Stomach (tissue), 8 donors: ENCODE measurements at regions not wholly inside any gene's neighbourhood (a gene's known extent, or its start where the extent isn't known, plus 50 kb on each side); places are given as distances from the start of the nearest gene placed in this dataset.

Experiments used
- DNase-seq, 2 donors: peaks; one replicate each; pipeline versions ENCODE4 v3.0.0 to v3.0.0-alpha.2; 2013 to 2019
- H3K27ac ChIP-seq, 5 donors: fragments of 200-600 bp in 4 of 5; sonication (generic) in 4 of 5; one replicate each; pipeline ENCODE4 v1.5.1; 2013 to 2019; ENCODE audit warnings: mild to moderate bottlenecking in 1 of 5, moderate library complexity in 1 of 5
- H3K27me3 ChIP-seq, 3 donors: fragments of 200-600 bp; sonication (generic); one replicate each; pipeline ENCODE4 v1.5.1; 2017 to 2019; ENCODE audit warnings: mixed run types in 1 of 3
- H3K36me3 ChIP-seq, 4 donors: fragments of 200-600 bp; sonication (generic); 1 replicate in 3 of 4; 2 replicates in 1 of 4; pipeline ENCODE4 v1.5.1; 2016 to 2019
- H3K4me1 ChIP-seq, 4 donors: fragments of 200-600 bp; sonication (generic); one replicate each; pipeline ENCODE4 v1.5.1; 2016 to 2019
- H3K4me3 ChIP-seq, 4 donors: fragments of 200-600 bp; sonication (generic) in 3 of 4; one replicate each; pipeline ENCODE4 v1.5.1; 2016 to 2019; ENCODE audit warnings: mild to moderate bottlenecking in 1 of 4
- H3K9me3 ChIP-seq, 4 donors: fragments of 200-600 bp; sonication (generic); one replicate each; pipeline ENCODE4 v1.5.1; 2016 to 2019
- EP300 ChIP-seq: sonication (generic); formaldehyde crosslinking; IDR thresholded peaks from one replicate; pipeline ENCODE4 v1.6.1; 2017; ENCODE audit warnings: antibody characterized with exemption
- POLR2A ChIP-seq, 4 donors: fragments of 450-650 bp; IDR thresholded peaks; one replicate each; pipeline ENCODE4 v1.6.1; 2016; ENCODE audit warnings: antibody characterized with exemption in 4 of 4, control low read depth in 2 of 4, mild to moderate bottlenecking in 1 of 4, moderate library complexity in 1 of 4
- POLR2AphosphoS5 ChIP-seq, 3 donors: sonication (generic); formaldehyde crosslinking; IDR thresholded peaks; one replicate each; pipeline ENCODE4 v1.6.1; 2016; ENCODE audit warnings: antibody characterized with exemption in 3 of 3
- WGBS, 5 donors: extraction: QIAGEN DNeasy Blood & Tissue Kit in 3 of 5; methylation state at CpG; one replicate each; pipeline versions ENCODE4 v1.1.5 to v1.1.7; 2013 to 2018; 5-methylcytosine and 5-hydroxymethylcytosine counted together
- intact Hi-C: fragments of 100-400 bp; cut with DNase I; formaldehyde crosslinking; loops from one replicate; pipeline ENCODE4 v1.15.1; 2023; ENCODE audit warnings: low total_unique reads
- TF ChIP-seq, protein P1 (sequence below), 7 experiments: fragments of 450-650 bp in 4 of 7; fragments of 200-600 bp in 3 of 7; sonication (generic) in 3 of 7; IDR thresholded peaks; one replicate each; pipeline ENCODE4 v1.5.1; 2016 to 2019; ENCODE audit warnings: antibody characterized with exemption in 7 of 7, control low read depth in 2 of 7, mild to moderate bottlenecking in 1 of 7
- donor health status: healthy with polysubstance abuse.
- donor health status: Bipolar disorder and iron deficiency.
- donor health status: healthy.

GRCh38 chr7:25675789-25676474, 447.6 kb upstream of the NPVF start:
- peaks cover 0 to 18% (median 2%) of the 10 kb centered on the region in 4 donors for H3K4me1 ChIP-seq
- peak in 1 of 2 donors; percentile 8 for DNase-seq
- no peaks in the 10 kb centered on the region for H3K27me3 ChIP-seq
- H3K4me3 ChIP-seq: no peak overlapping the region
- intact Hi-C loops: no loop called here
- 55 to 80% (median 73%) methylated on average over 4 of the region's 4 CpGs for WGBS, 5 donors
- no peaks in the 10 kb centered on the region for H3K9me3 ChIP-seq
- H3K36me3 ChIP-seq: no peaks in the 10 kb centered on the region
- TF ChIP-seq EP300 (no peak), POLR2AphosphoS5 (IDR thresholded peaks at IDR 0.05) (no peak), POLR2A (IDR thresholded peaks at IDR 0.05) (no peak)
- TF ChIP-seq, protein P1, sequence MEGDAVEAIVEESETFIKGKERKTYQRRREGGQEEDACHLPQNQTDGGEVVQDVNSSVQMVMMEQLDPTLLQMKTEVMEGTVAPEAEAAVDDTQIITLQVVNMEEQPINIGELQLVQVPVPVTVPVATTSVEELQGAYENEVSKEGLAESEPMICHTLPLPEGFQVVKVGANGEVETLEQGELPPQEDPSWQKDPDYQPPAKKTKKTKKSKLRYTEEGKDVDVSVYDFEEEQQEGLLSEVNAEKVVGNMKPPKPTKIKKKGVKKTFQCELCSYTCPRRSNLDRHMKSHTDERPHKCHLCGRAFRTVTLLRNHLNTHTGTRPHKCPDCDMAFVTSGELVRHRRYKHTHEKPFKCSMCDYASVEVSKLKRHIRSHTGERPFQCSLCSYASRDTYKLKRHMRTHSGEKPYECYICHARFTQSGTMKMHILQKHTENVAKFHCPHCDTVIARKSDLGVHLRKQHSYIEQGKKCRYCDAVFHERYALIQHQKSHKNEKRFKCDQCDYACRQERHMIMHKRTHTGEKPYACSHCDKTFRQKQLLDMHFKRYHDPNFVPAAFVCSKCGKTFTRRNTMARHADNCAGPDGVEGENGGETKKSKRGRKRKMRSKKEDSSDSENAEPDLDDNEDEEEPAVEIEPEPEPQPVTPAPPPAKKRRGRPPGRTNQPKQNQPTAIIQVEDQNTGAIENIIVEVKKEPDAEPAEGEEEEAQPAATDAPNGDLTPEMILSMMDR (IDR thresholded peaks at IDR 0.05): no peak
- H3K27ac ChIP-seq: no peak overlapping the region

DNA sequence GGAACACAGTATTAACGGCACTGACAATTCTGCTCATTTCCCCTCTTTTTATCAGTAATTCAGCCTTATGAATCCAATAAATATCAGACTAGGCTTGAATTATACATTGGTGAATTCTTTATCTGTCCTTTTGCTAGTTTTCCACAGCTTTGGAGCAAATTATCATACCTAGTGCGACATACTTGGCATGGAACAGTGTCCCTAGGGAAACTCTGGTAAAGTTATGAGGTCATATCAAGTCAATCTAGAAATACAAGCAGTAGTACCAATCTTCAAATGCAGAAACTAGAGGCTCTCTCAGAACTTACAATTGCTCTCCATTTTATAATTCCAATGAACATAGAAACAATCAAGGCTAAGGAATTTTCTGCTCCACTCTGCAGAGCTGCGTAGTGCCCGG, 449.3 kb upstream of the NPVF start:
- Histone ChIP-seq H3K4me1 (peaks cover 0 to 3% (median 0%) of the 10 kb centered on the region in 4 donors), H3K9me3 (no peaks in the 10 kb centered on the region), H3K4me3 (no peak overlapping the region), H3K27me3 (no peaks in the 10 kb centered on the region), H3K36me3 (no peaks in the 10 kb centered on the region), H3K27ac (no peak overlapping the region)
- TF ChIP-seq POLR2AphosphoS5 (IDR thresholded peaks at IDR 0.05): no peak
- no peak for TF ChIP-seq EP300
- TF ChIP-seq, protein P1 (IDR thresholded peaks at IDR 0.05): no peak
- no peak for TF ChIP-seq POLR2A (IDR thresholded peaks at IDR 0.05)
- intact Hi-C loops: no loop called here
- no peak for DNase-seq
- 86 to 91% (median 88%) methylated on average over 4 of the region's 4 CpGs for WGBS, 5 donors

GRCh38 chr7:25678215-25678614, 449.9 kb upstream of the NPVF start:
- H3K27ac ChIP-seq: no peak overlapping the region
- intact Hi-C loops: no loop called here
- no peaks in the 10 kb centered on the region for H3K36me3 ChIP-seq
- no peaks in the 10 kb centered on the region for H3K27me3 ChIP-seq
- no peak overlapping the region for H3K4me3 ChIP-seq
- WGBS, 5 donors: 79 to 93% (median 81%) methylated on average over 1 of the region's 1 CpG
- TF ChIP-seq EP300 (no peak), POLR2AphosphoS5 (IDR thresholded peaks at IDR 0.05) (no peak), POLR2A (IDR thresholded peaks at IDR 0.05) (no peak)
- TF ChIP-seq, protein P1 (IDR thresholded peaks at IDR 0.05): no peak
- peaks cover 0 to 3% (median 0%) of the 10 kb centered on the region in 4 donors for H3K4me1 ChIP-seq
- DNase-seq: no peak
- no peaks in the 10 kb centered on the region for H3K9me3 ChIP-seq

- no peaks in the 10 kb centered on the region for H3K4me1 ChIP-seq
- intact Hi-C loops: no loop called here
- H3K9me3 ChIP-seq: no peaks in the 10 kb centered on the region
- H3K27ac ChIP-seq: no peak overlapping the region
- TF ChIP-seq POLR2A (IDR thresholded peaks at IDR 0.05) (no peak), EP300 (no peak), POLR2AphosphoS5 (IDR thresholded peaks at IDR 0.05) (no peak)
- TF ChIP-seq, protein P1 (IDR thresholded peaks at IDR 0.05): no peak
- H3K4me3 ChIP-seq: no peak overlapping the region
- H3K27me3 ChIP-seq: peaks cover 0 to 6% (median 0%) of the 10 kb centered on the region in 3 donors
- no peak for DNase-seq
- no peaks in the 10 kb centered on the region for H3K36me3 ChIP-seq
These were observed 452.4 kb upstream of the NPVF start for GRCh38 chr7:25680636-25681035.
